Activated T-cell treated with anti-CD3 and anti-CD28 coated beads for 48 hours (primary cell): ENCODE measurements at regions not wholly inside any gene's neighbourhood (a gene's known extent, or its start where the extent isn't known, plus 50 kb on each side); places are given as distances from the start of the nearest gene placed in this dataset.

ENCODE experiments used
- DNase-seq: peaks from one replicate; pipeline ENCODE4 v3.0.0-alpha.2; 2020; ENCODE audit warnings: low read depth

DNA sequence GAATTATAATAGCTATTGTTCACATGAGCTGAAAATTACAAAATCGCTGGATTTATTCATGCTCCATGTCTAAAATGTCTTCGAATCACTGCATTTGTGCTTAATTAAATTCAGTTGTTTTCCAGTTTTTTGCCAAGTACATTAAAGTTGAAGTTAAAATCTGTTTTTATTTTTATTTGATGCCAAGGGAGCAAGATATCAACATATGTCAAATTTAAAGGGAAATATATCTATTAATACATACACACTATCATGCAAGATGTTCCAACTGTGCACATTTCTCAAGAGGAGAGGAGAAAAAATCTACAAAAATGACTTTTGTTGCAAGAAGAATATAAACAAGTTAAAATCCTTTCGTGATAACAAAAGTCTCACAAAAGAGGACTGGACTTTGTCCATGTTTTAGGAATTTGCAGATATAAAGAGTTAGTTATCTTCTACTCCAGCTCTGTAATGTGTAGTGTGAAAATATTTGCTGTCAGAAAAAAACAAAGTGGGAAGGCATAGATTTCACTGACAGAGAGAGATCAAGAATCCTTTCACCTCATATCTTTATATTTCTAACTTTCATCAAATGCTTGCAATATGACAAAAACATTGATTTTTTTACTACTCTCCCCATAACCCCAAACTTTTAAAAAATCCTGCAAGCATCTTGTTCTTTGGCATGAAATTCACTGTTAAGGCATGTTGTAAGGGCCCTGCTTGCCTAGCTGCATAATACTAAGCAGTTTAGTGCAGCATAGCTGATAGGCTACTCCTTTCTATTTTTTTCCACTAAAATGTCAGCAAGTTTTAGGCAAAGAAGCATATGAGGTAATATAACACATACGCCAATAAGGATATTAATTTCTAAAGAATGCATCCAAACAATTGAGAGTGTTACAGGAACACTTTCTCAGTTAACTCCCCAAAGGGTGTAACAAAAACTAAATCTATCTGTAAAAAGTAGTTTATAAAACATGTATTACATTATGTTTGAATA, 340.2 kb upstream of the ADAMTS5 start:
- no peak for DNase-seq

DNA sequence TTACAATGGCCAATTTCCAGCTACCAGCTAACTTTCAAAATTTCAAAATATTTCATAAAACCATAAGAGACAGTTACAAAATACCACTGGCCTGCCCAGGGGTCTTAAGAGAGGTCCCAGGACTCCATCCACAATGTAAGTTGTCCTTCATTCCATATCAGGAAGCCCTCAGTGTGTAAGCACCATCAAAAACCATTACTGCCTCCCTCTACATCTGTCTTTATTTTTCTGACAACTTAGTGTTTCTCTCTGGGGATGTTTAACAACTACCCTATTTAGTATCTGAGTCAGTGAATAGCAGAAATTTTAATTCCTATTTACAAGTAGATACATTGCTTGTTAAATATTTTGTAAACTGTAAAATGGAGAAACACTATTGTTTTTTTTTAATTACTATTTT, 339.3 kb upstream of the ADAMTS5 start:
- no peak for DNase-seq

- no peak for DNase-seq
Measured at GRCh38 chr21:27301220-27301619, 334.3 kb upstream of the ADAMTS5 start.

- DNase-seq: no peak
Measured at GRCh38 chr21:27300770-27301169, 333.9 kb upstream of the ADAMTS5 start.

DNA sequence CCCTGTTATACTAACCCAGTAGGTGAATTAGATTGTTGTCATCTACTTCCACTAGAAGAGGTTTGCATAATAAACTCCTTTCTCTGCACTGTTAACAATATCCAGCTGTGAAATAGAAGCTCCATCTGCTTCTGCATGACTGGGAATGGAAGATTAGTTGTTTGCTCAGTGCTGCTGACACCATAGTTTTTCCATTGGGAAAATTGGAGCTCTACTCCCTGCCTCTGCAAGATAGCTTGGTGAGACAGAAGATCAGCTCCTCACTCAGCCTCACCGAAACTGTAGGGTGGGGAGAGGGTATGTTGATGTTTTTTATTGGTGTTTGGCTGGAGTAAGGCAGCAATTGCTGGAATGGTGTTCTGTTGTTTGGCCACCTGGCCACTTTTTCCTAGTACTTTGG, 331.6 kb upstream of the ADAMTS5 start:
- DNase-seq: no peak

DNA sequence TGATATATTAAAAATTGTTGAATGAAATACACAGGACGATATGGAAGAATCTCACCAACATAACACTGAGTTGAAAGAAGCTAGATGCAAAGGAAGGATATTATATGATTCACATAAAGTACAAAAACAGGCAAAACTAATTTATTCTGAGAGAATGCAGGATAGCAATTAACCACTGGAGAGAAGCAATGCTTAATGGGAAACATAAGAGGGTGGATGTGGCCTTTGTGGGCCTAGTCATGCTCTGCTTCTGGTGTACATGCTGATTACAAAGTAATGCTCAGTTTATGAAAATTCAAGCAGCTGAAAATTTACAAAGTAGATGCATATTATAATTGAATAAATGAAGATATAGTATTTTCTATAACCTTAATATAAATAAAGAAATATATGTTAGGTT, 326.4 kb upstream of the ADAMTS5 start:
- DNase-seq: no peak

DNA sequence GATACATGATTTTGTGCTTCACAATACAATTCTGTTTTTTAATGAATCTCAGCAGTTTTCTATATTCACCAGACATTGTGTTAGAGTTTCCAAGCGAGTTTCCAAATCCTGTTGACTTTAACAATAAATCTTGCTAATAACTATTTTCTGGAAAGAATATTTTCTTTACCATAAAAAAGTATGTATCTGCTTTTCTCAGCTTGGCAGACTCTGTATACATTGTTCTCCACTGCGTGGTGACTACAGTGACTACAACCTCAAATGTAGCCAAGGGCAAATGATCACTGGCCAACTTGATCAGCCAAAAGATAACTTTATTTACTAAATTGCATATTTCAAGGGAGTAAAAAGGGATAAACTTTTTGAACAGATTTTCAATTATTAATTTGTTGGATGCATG, 325.9 kb upstream of the ADAMTS5 start:
- DNase-seq: no peak

- no peak for DNase-seq
Measured at GRCh38 chr21:27292229-27292628, 325.3 kb upstream of the ADAMTS5 start.

DNA sequence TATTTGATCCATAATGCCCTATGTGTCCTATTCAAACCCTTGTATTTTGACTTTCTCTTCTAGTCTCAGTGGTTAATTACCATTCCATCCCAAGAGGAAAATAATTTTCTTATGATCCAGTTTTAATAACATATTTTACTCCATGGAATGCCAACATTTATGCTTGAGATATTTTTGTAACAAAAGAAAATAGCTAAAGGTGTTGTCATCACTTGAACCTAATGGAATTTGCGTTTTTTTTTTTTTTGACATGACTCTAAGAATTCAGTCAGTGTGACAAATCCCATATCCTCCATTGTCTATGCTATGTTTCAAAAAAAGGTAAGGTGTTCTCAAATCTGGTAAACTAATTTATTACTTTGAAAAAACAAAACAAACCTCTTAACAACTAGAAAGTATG, 324.1 kb upstream of the ADAMTS5 start:
- no peak for DNase-seq

DNA sequence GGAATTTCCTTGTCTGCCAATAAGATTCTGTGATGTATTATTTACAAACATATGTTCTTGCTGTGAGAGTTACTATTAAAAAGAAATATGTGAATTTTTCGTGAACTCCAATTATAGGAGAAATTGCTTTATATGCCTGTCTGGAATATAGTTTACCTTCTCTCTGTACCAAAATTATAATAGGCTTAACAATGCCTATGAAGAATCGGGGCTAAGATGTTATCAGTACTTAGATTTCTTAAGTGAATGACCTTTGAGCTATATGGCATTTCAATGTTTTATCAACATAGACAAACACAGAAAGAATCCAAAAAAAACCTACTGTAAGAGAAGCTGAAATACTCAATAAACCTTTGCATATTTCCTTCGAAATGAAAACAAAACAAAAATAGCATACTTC, 323.1 kb upstream of the ADAMTS5 start:
- no peak for DNase-seq

DNA sequence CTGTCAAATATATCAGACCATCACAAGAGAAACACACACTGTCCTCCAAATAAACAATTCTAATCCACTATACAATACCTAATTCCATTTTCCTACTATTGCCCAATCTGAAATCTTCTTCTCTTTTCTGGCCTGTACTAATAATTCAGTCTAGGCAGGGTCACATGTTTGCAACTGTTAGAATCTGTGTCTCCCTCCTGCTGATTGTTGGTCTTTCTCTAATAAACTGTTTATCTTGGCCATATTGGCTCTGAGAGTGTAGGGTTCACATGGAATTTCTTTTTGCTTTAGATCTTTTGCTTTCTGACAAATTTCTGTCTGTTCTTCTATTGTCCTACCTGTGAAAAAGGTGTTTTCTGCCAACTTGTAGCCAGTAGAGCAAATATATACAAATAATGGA, 319.9 kb upstream of the ADAMTS5 start:
- DNase-seq: no peak

- DNase-seq: no peak
Measured at GRCh38 chr21:27277110-27277509, 310.2 kb upstream of the ADAMTS5 start.

DNA sequence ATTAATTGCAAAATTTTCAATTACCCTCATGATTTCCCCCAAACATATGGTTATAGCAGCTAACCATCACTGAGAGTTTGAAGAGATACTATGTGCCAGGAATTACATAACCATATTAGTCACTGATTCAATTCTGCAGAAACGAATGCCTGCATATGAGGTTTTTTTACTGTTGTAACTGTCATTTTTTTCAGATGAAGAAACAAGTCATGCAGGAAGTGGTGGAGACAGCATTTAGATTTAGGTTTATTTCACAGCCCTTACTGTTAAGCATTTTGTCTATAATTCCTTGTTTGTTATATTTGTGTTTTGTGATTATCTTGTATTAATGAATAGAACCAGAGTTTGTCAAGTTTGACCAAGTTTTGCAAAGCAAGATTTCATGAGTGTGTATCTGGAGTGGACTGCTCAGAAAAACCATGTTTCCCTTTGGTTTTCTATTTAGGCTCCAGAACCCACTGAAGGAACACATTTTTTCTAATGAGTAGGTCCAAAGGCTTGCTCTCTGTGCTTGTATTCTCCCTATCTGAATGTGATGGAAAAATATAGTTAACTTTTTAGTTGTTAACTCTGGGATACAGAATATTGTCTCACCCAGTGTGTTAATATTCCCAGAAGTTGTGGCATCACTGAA, 308.5 kb upstream of the ADAMTS5 start:
- no peak for DNase-seq

DNA sequence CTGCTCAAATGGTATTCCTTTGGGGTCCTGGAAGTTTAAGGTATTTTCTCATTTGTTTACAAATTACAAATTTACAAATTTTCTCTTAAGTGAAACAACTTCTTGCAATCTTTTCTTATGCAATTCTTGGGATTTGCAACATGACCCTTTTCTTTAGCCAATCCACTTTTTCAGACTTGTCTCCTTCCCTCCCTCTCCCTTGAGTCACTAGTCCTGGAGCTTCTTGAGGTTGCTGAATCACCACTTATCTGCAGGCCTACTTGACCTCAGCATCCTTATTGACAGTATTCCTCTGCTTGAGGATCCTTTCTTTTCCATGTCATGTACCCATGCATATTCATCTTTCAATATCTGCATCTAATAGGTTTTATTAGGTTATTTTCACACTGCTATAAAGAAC, 302.8 kb upstream of the ADAMTS5 start:
- no peak for DNase-seq

DNA sequence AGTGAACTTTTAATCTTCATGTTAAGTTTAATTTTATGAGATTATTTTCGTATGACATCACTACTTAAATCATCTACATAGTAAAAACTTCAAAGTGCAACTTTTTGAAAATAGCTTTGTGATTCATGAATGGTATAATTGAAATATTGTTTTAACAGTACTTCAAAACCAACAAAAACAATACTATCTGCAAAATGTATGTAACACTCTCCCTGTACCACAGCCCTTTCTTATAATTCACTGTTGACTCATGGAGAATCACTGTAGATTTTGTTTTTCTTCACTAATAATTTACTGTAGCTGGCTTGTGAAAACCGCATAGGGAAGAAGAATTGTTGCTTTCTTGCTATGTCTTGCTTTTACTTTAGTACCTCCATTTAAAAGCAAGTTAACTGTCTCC, 301.4 kb upstream of the ADAMTS5 start:
- DNase-seq: no peak

GRCh38 chr21:27265949-27266348, 299.1 kb upstream of the ADAMTS5 start:
- no peak for DNase-seq

DNA sequence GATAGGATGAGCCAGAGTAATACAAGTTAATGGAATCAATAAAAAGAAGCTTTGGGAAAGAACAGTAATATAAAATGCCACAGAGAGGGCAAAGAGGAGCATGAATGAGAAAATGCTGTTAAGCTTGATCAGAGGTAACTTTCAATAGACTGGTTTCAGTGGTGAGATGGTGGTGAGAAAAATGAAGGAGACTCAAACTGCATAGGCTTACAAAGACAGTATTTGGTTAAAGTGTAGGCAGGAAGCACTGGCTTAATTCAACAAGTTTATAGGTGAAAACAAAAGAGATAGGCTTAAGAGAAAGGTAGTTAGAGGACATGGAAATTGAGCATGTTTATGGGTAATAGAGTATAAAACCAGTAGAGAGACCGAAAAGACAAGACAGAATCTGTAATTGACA, 298.6 kb upstream of the ADAMTS5 start:
- DNase-seq: no peak

GRCh38 chr21:27261676-27262075, 294.8 kb upstream of the ADAMTS5 start:
- no peak for DNase-seq

GRCh38 chr21:27260728-27261127, 293.8 kb upstream of the ADAMTS5 start:
- DNase-seq: no peak

GRCh38 chr21:27258742-27259448, 292.0 kb upstream of the ADAMTS5 start:
- no peak for DNase-seq

DNA sequence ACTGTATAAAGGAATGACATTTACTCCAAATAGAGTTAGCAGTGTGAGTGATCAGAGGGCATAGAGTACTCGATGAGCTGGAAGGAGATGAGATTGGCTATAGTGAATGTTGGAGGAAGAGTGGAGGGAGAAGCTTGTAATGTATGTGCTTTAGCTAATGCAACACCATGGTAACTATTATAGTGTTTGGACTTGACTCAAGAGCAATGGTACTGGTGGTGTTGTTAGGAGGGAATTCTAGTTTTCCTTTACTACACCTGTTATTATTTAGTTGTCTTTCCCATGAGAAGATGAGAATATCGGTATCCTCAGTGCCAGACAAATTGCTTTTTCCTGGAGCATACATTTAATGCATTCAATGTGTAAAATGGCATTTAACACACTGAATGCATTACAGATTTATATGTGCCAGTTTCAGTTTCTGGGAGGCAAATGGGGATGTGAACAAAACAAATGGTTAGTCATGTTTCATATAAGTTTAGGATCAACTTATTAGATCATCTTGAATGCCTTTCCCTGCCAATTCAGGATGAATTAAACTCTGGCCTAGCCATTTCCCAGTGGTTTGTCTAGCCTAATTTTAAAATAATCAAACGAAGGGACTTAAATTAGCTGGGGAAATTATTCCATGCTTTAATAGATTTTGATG, 291.1 kb upstream of the ADAMTS5 start:
- no peak for DNase-seq

- no peak for DNase-seq
Measured at GRCh38 chr21:27257226-27257625, 290.3 kb upstream of the ADAMTS5 start.
